Naive thymus-derived CD4-positive, alpha-beta T cell (primary cell): ENCODE measurements at regions not wholly inside any gene's neighbourhood (a gene's known extent, or its start where the extent isn't known, plus 50 kb on each side); places are given as distances from the start of the nearest gene placed in this dataset.

ENCODE experiments used
- ATAC-seq: fragments of 150-1000 bp; cut with Tn5 transposase; 2 replicates; pipeline ENCODE4 v1.10.0; 2021; ENCODE audit warnings: mild to moderate bottlenecking, moderate library complexity
- CTCF ChIA-PET: fragments of 350-600 bp; sonication (Branson Sonifier 250); formaldehyde crosslinking; loops from one replicate; lab custom pipeline; 2021; ENCODE audit warnings: antibody characterized with exemption; lab: Charles Lee
- POLR2A ChIA-PET: fragments of 350-600 bp; sonication (Branson Sonifier 250); formaldehyde crosslinking; loops from one replicate; lab custom pipeline; 2021; ENCODE audit warnings: antibody characterized with exemption, inconsistent platforms; lab: Charles Lee
- DNase-seq, 9 donors: peaks; one replicate each; pipeline versions ENCODE4 v3.0.0 to v3.0.0-alpha.2; 2020 to 2022; ENCODE audit warnings: mixed read lengths in 1 of 9
- H3K27ac ChIP-seq: one replicate; pipeline ENCODE4 v1.7.0; 2013; ENCODE audit warnings: mild to moderate bottlenecking, low read depth, low read length, moderate library complexity
- H3K27me3 ChIP-seq, 2 donors: one replicate each; pipeline ENCODE4 v1.7.0; 2013; ENCODE audit warnings: low read length in 2 of 2, mild to moderate bottlenecking in 2 of 2, moderate library complexity in 2 of 2; ENCODE audit not compliant: control insufficient read depth in 2 of 2, insufficient read depth in 2 of 2
- H3K36me3 ChIP-seq, 3 experiments: 1 replicate in 2 of 3; 2 replicates in 1 of 3; pipeline ENCODE4 v1.7.0; 2013; ENCODE audit warnings: low read length in 3 of 3, mild to moderate bottlenecking in 3 of 3, moderate library complexity in 1 of 3; ENCODE audit not compliant: insufficient read depth in 3 of 3, control insufficient read depth in 2 of 3
- H3K4me1 ChIP-seq, 2 donors: one replicate each; pipeline ENCODE4 v1.7.0; 2013; ENCODE audit warnings: low read length in 2 of 2, mild to moderate bottlenecking in 2 of 2, moderate library complexity in 1 of 2; ENCODE audit not compliant: control insufficient read depth in 2 of 2, insufficient read depth in 2 of 2
- H3K4me3 ChIP-seq: 2 replicates; pipeline ENCODE4 v1.7.0; 2013; ENCODE audit warnings: mild to moderate bottlenecking, low read length
- H3K9me3 ChIP-seq, 3 experiments: 1 replicate in 2 of 3; 2 replicates in 1 of 3; pipeline ENCODE4 v1.7.0; 2013; ENCODE audit warnings: low read length in 3 of 3; ENCODE audit not compliant: control insufficient read depth in 2 of 3
- H3K27ac Mint-ChIP-seq, 9 donors: one replicate each; pipeline ENCODE4 v1.8.0; 2020 to 2022; ENCODE audit warnings: mixed read lengths in 9 of 9, mild to moderate bottlenecking in 8 of 9, moderate library complexity in 5 of 9, inconsistent platforms in 2 of 9
- H3K27me3 Mint-ChIP-seq, 5 donors: one replicate each; pipeline ENCODE4 v1.8.0; 2021 to 2022; ENCODE audit warnings: mixed read lengths in 5 of 5, mild to moderate bottlenecking in 1 of 5
- H3K36me3 Mint-ChIP-seq, 5 donors: one replicate each; pipeline ENCODE4 v1.8.0; 2020 to 2022; ENCODE audit warnings: mixed read lengths in 5 of 5, mild to moderate bottlenecking in 3 of 5, inconsistent platforms in 1 of 5
- H3K4me1 Mint-ChIP-seq, 7 donors: one replicate each; pipeline ENCODE4 v1.8.0; 2020 to 2022; ENCODE audit warnings: mixed read lengths in 7 of 7, mild to moderate bottlenecking in 3 of 7, inconsistent platforms in 1 of 7
- H3K4me3 Mint-ChIP-seq, 10 donors: one replicate each; pipeline ENCODE4 v1.8.0; 2020 to 2022; ENCODE audit warnings: mild to moderate bottlenecking in 10 of 10, mixed read lengths in 10 of 10, moderate library complexity in 6 of 10, inconsistent platforms in 2 of 10
- H3K9me3 Mint-ChIP-seq, 11 donors: one replicate each; pipeline ENCODE4 v1.8.0; 2020 to 2022; ENCODE audit warnings: mixed read lengths in 11 of 11, mild to moderate bottlenecking in 4 of 11, inconsistent platforms in 1 of 11, moderate library complexity in 1 of 11
- intact Hi-C, 2 donors: fragments of 100-400 bp; cut with micrococcal nuclease; formaldehyde crosslinking; loops; one replicate each; pipeline ENCODE4 v1.15.1; 2023

DNA sequence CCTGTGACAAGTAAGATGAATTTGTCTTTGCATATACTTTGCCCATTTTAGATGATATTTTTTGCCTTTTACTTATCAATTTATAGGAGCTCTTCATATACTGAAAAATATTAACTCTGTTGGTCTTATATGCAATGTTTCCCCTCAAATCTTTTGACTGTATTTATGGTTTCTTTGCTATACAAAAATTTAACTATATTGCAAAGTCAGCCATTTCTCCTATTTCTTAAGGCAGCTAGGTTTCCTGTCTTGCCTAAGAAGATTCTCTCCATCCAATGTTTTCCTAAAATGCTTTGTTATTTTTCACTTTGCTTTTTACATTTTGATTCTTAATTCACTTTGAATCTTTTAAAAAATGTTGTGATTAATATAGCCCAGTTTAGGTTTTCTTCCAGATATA, 273.1 kb downstream of the NSG2 start:
- H3K36me3 Mint-ChIP-seq: no peaks in the 10 kb centered on the region
- no peak overlapping the region for H3K27ac Mint-ChIP-seq
- ATAC-seq: no peak
- Histone ChIP-seq H3K9me3 (no peaks in the 10 kb centered on the region), H3K4me3 (no peak overlapping the region), H3K36me3 (no peaks in the 10 kb centered on the region), H3K4me1 (no peaks in the 10 kb centered on the region), H3K27me3 (no peaks in the 10 kb centered on the region), H3K27ac (no peak overlapping the region)
- no peaks in the 10 kb centered on the region for H3K4me1 Mint-ChIP-seq
- intact Hi-C loops: no loop called here
- H3K4me3 Mint-ChIP-seq: no peak overlapping the region
- no peak for DNase-seq
- H3K27me3 Mint-ChIP-seq: peaks cover 4 to 73% (median 42%) of the 10 kb centered on the region in 5 donors
- CTCF ChIA-PET: no interaction called here
- POLR2A ChIA-PET: no interaction called here
- peaks cover 0 to 3% (median 0%) of the 10 kb centered on the region in 11 donors for H3K9me3 Mint-ChIP-seq

DNA sequence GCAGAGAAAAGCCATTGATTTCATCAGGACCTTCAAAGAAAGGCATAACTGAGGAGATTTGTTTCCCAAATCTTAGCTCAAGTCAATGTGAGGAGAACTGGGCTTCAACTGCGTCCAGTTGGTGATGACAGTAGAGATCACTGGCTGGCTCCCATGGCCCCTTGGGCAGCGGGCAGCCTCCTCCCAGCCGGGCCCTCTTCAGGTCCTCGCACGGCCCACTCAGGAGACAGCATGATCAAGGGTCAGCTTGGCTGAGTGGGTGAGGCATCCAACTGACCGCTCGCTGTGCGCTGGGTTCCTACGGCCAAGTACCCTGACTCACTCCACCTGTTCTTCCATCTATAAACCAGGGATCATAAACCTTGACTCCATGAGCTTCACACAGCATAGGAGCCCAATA, 274.0 kb downstream of the NSG2 start:
- POLR2A ChIA-PET: no interaction called here
- H3K27ac Mint-ChIP-seq: no peak overlapping the region
- peaks cover 4 to 70% (median 40%) of the 10 kb centered on the region in 5 donors for H3K27me3 Mint-ChIP-seq
- no peak for DNase-seq
- H3K27ac ChIP-seq: no peak overlapping the region
- intact Hi-C loops: no loop called here
- H3K27me3 ChIP-seq: no peaks in the 10 kb centered on the region
- ATAC-seq: no peak
- H3K9me3 Mint-ChIP-seq: peaks cover 0 to 3% (median 0%) of the 10 kb centered on the region in 11 donors
- H3K4me1 Mint-ChIP-seq: no peaks in the 10 kb centered on the region
- no peaks in the 10 kb centered on the region for H3K9me3 ChIP-seq
- CTCF ChIA-PET: no interaction called here
- no peaks in the 10 kb centered on the region for H3K36me3 Mint-ChIP-seq
- no peak overlapping the region for H3K4me3 Mint-ChIP-seq
- no peaks in the 10 kb centered on the region for H3K36me3 ChIP-seq
- H3K4me3 ChIP-seq: no peak overlapping the region
- H3K4me1 ChIP-seq: no peaks in the 10 kb centered on the region

DNA sequence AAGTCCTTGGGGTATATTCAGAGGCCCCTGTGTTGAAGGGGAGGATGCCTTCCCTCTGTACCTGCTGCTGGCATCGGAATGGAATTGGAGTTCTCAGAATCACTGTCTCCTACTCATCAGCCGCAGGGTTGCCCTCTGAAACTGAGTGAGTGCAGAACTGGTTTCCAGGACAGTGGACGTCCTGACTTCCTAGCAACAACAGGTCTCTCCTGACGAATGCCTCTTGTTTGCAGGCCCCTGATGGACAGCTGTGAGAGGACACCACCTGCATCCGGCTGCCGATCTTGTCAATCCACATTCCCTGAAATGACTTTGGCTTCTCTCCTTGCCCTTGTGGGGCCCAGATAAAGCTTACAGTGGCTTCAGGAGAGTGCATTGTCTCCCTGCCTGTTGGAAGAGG, 274.5 kb downstream of the NSG2 start:
- ATAC-seq: no peak
- Mint-ChIP-seq H3K27ac (no peak overlapping the region), H3K4me3 (no peak overlapping the region), H3K4me1 (no peaks in the 10 kb centered on the region), H3K36me3 (no peaks in the 10 kb centered on the region), H3K27me3 (peaks cover 4 to 67% (median 39%) of the 10 kb centered on the region in 5 donors), H3K9me3 (peaks cover 0 to 3% (median 0%) of the 10 kb centered on the region in 11 donors)
- H3K36me3 ChIP-seq: no peaks in the 10 kb centered on the region
- H3K4me1 ChIP-seq: no peaks in the 10 kb centered on the region
- H3K27ac ChIP-seq: no peak overlapping the region
- H3K27me3 ChIP-seq: no peaks in the 10 kb centered on the region
- no peak for DNase-seq
- CTCF ChIA-PET: no interaction called here
- POLR2A ChIA-PET: no interaction called here
- intact Hi-C loops: no loop called here
- no peak overlapping the region for H3K4me3 ChIP-seq
- no peaks in the 10 kb centered on the region for H3K9me3 ChIP-seq

DNA sequence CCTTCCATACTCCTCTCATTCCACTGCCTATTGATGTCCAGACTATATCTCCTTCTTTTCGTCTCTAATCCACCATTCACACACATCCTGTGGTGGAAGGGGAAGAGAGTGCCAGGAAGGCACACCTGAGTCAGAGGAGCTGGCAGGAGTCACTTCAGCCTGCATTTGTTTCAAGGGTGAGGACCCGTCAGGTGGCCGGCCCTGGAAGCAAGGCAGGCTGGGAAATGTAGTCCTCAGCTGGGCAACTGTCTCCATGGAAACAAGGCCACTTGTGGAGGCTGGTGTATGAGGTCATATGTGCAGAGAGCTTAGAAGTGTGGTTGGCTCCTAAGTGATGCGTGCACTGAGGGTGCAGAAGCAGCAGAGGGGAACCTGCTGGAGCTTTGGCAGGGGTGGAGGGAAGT, 278.4 kb downstream of the NSG2 start:
- Mint-ChIP-seq H3K27me3 (peaks cover 0 to 58% (median 31%) of the 10 kb centered on the region in 5 donors), H3K27ac (no peak overlapping the region), H3K9me3 (peaks cover 0 to 3% (median 0%) of the 10 kb centered on the region in 11 donors), H3K36me3 (no peaks in the 10 kb centered on the region), H3K4me1 (peaks cover 0 to 1% (median 0%) of the 10 kb centered on the region in 7 donors), H3K4me3 (no peak overlapping the region)
- no peaks in the 10 kb centered on the region for H3K9me3 ChIP-seq
- no peak overlapping the region for H3K4me3 ChIP-seq
- no peak overlapping the region for H3K27ac ChIP-seq
- intact Hi-C loops: no loop called here
- DNase-seq (no peak), ATAC-seq (no peak)
- CTCF ChIA-PET: interaction anchor here (0.7 kb wide), 1 partner anchor 8 kb away, joined by 3 read pairs; no protein-coding TSS in a partner anchor
- H3K36me3 ChIP-seq: no peaks in the 10 kb centered on the region
- no peaks in the 10 kb centered on the region for H3K27me3 ChIP-seq
- no peaks in the 10 kb centered on the region for H3K4me1 ChIP-seq
- POLR2A ChIA-PET: no interaction called here

DNA sequence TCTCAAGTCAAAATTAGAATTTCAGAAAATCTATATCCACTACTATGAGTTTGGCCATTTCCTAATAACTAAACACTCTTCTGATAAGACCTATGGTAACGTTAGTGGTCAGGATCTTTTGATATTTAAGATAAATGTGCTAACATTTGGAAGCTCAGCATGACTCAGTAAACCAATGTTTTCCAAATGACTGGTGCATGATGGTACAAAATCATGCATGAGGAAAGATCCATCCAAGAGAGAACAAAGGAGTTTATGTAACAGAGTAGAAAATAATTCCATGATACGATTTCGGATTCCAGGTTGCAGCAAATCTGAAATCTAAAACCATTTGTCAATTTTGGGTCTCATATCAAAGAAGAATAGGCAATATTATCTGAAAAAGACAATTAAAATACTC, 279.2 kb downstream of the NSG2 start:
- H3K4me1 Mint-ChIP-seq: peaks cover 0 to 2% (median 0%) of the 10 kb centered on the region in 7 donors
- CTCF ChIA-PET: interaction anchor here (0.7 kb wide), 1 partner anchor 9 kb away, joined by 3 read pairs; no protein-coding TSS in a partner anchor

DNA sequence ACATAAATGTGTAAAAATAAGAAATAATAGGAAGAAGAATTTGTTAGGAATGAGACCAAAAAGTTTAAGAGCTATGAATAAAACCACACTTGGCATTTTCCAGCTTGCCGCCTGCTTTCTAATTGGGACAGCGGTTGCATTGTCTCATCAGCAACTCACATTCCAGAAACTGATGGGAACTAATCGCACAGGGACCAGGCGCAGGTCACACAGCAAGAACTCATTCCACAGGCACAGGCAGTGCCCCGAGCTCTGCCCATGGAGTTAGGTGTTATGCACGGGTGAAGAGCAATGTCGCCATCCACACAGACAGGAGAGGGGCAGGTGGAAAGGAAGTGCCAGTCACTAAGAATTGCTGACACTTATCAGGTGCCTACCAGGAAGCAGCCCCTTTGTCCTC, 279.9 kb downstream of the NSG2 start:
- no peak overlapping the region for H3K4me3 Mint-ChIP-seq
- peaks cover 0 to 59% (median 29%) of the 10 kb centered on the region in 5 donors for H3K27me3 Mint-ChIP-seq
- no peak overlapping the region for H3K27ac Mint-ChIP-seq
- ChIA-PET CTCF (no interaction called here), POLR2A (no interaction called here)
- Histone ChIP-seq H3K4me1 (no peaks in the 10 kb centered on the region), H3K36me3 (no peaks in the 10 kb centered on the region), H3K9me3 (no peaks in the 10 kb centered on the region), H3K4me3 (no peak overlapping the region), H3K27ac (no peak overlapping the region), H3K27me3 (no peaks in the 10 kb centered on the region)
- H3K9me3 Mint-ChIP-seq: peaks cover 0 to 3% (median 0%) of the 10 kb centered on the region in 11 donors
- DNase-seq (no peak), ATAC-seq (no peak)
- intact Hi-C loops: no loop called here
- peaks cover 0 to 2% (median 0%) of the 10 kb centered on the region in 7 donors for H3K4me1 Mint-ChIP-seq
- no peaks in the 10 kb centered on the region for H3K36me3 Mint-ChIP-seq

More for the DNA sequence above, 279.2 kb downstream of the NSG2 start:
- H3K27me3 Mint-ChIP-seq: peaks cover 0 to 56% (median 33%) of the 10 kb centered on the region in 5 donors
- H3K4me3 Mint-ChIP-seq: no peak overlapping the region
- Histone ChIP-seq H3K27me3 (no peaks in the 10 kb centered on the region), H3K36me3 (no peaks in the 10 kb centered on the region), H3K4me3 (no peak overlapping the region), H3K4me1 (no peaks in the 10 kb centered on the region), H3K27ac (no peak overlapping the region), H3K9me3 (no peaks in the 10 kb centered on the region)
- H3K36me3 Mint-ChIP-seq: no peaks in the 10 kb centered on the region
- ATAC-seq (no peak), DNase-seq (no peak)
- intact Hi-C loops: no loop called here
- POLR2A ChIA-PET: no interaction called here
- H3K27ac Mint-ChIP-seq: no peak overlapping the region
- H3K9me3 Mint-ChIP-seq: peaks cover 0 to 3% (median 0%) of the 10 kb centered on the region in 11 donors

DNA sequence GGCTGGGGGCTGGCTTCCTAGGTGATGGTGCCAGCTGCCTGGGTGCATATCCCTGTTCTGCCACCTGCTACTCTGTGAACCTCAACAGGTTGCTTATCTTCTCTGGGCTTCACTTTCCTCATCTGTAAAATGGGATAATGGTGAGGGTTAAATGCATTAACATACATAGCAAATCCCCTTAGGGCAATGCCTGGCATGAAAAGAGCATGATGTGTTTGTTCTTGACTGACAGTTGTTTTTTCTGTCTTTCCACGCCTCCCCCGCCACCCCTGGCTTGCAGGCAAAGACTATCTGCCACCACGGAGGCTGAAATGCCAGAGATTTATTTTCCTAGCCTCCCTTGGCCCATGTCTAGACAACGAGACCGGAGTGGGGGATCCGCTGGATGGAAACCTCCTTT, 280.5 kb downstream of the NSG2 start:
- Mint-ChIP-seq H3K27me3 (peaks cover 0 to 58% (median 28%) of the 10 kb centered on the region in 5 donors), H3K36me3 (no peaks in the 10 kb centered on the region), H3K9me3 (peaks cover 0 to 3% (median 0%) of the 10 kb centered on the region in 11 donors), H3K4me1 (peaks cover 0 to 2% (median 0%) of the 10 kb centered on the region in 7 donors), H3K4me3 (no peak overlapping the region), H3K27ac (no peak overlapping the region)
- CTCF ChIA-PET: no interaction called here
- no peaks in the 10 kb centered on the region for H3K9me3 ChIP-seq
- no peaks in the 10 kb centered on the region for H3K4me1 ChIP-seq
- POLR2A ChIA-PET: no interaction called here
- no peak overlapping the region for H3K27ac ChIP-seq
- ATAC-seq (no peak), DNase-seq (no peak)
- no peaks in the 10 kb centered on the region for H3K36me3 ChIP-seq
- H3K4me3 ChIP-seq: no peak overlapping the region
- no peaks in the 10 kb centered on the region for H3K27me3 ChIP-seq
- intact Hi-C loops: no loop called here
